ENCODE measurements at regions not wholly inside any gene's neighbourhood (a gene's known extent, or its start where the extent isn't known, plus 50 kb on each side); places are given as distances from the start of the nearest gene placed in this dataset.

- H3K27me3 ChIP-seq = no peaks in the 10 kb centered on the region
- intact Hi-C loops (cut with DNase I) = no loop called here
These were observed 375.7 kb upstream of the CDH10 start for GRCh38 chr5:25020454-25020853.

GRCh38 chr5:25009063-25009462 is 364.3 kb upstream of the CDH10 start:
- no peak for TF ChIP-seq CTCF (IDR thresholded peaks at IDR 0.05)
- H3K4me1 ChIP-seq = no peaks in the 10 kb centered on the region
- DNase-seq (ENCODE audit: low spot score in 2 of 2) = no peak
- H3K27ac ChIP-seq = no peak overlapping the region
- intact Hi-C loops (cut with DNase I) = no loop called here
- no peaks in the 10 kb centered on the region for H3K9me3 ChIP-seq
- H3K4me3 ChIP-seq = no peak overlapping the region
- no peaks in the 10 kb centered on the region for H3K27me3 ChIP-seq
- H3K36me3 ChIP-seq = no peaks in the 10 kb centered on the region

More at GRCh38 chr5:25020454-25020853, 375.7 kb upstream of the CDH10 start:
- TF ChIP-seq CTCF (IDR thresholded peaks at IDR 0.05) = no peak
- no peaks in the 10 kb centered on the region for H3K36me3 ChIP-seq
- H3K9me3 ChIP-seq = no peaks in the 10 kb centered on the region
- no peak overlapping the region for H3K4me3 ChIP-seq
- DNase-seq (ENCODE audit: low spot score in 2 of 2) = no peak
- H3K27ac ChIP-seq = no peak overlapping the region
- no peaks in the 10 kb centered on the region for H3K4me1 ChIP-seq

- no peak for TF ChIP-seq CTCF (IDR thresholded peaks at IDR 0.05)
- intact Hi-C loops (cut with DNase I) = no loop called here
- Histone ChIP-seq H3K27me3 (no peaks in the 10 kb centered on the region), H3K27ac (no peak overlapping the region), H3K36me3 (no peaks in the 10 kb centered on the region), H3K4me1 (no peaks in the 10 kb centered on the region), H3K4me3 (no peak overlapping the region), H3K9me3 (no peaks in the 10 kb centered on the region)
- DNase-seq (ENCODE audit: low spot score in 2 of 2) = no peak
These were observed 362.0 kb upstream of the CDH10 start for GRCh38 chr5:25006734-25007133.

- DNase-seq (ENCODE audit: low spot score in 2 of 2) = no peak
- no peaks in the 10 kb centered on the region for H3K4me1 ChIP-seq
- H3K4me3 ChIP-seq = no peak overlapping the region
- no peak for TF ChIP-seq CTCF (IDR thresholded peaks at IDR 0.05)
- no peaks in the 10 kb centered on the region for H3K27me3 ChIP-seq
- H3K27ac ChIP-seq = no peak overlapping the region
- H3K36me3 ChIP-seq = no peaks in the 10 kb centered on the region
- H3K9me3 ChIP-seq = no peaks in the 10 kb centered on the region
- intact Hi-C loops (cut with DNase I) = no loop called here
These were observed 361.5 kb upstream of the CDH10 start for GRCh38 chr5:25006237-25006636.

- no peak for DNase-seq (ENCODE audit: low spot score in 2 of 2)
- no peaks in the 10 kb centered on the region for H3K4me1 ChIP-seq
- TF ChIP-seq CTCF (IDR thresholded peaks at IDR 0.05) = no peak
- H3K27me3 ChIP-seq = no peaks in the 10 kb centered on the region
- H3K27ac ChIP-seq = no peak overlapping the region
- no peaks in the 10 kb centered on the region for H3K36me3 ChIP-seq
- H3K9me3 ChIP-seq = no peaks in the 10 kb centered on the region
- intact Hi-C loops (cut with DNase I) = no loop called here
- H3K4me3 ChIP-seq = no peak overlapping the region
These were observed 360.7 kb upstream of the CDH10 start for GRCh38 chr5:25005431-25005830.

GRCh38 chr5:25002371-25002770 is 357.6 kb upstream of the CDH10 start:
- DNase-seq (ENCODE audit: low spot score in 2 of 2) = no peak
- TF ChIP-seq CTCF (IDR thresholded peaks at IDR 0.05) = no peak
- Histone ChIP-seq H3K4me1 (no peaks in the 10 kb centered on the region), H3K9me3 (no peaks in the 10 kb centered on the region), H3K4me3 (no peak overlapping the region), H3K27me3 (no peaks in the 10 kb centered on the region), H3K36me3 (no peaks in the 10 kb centered on the region), H3K27ac (no peak overlapping the region)
- intact Hi-C loops (cut with DNase I) = no loop called here
